Liver (tissue), 8 donors: ENCODE measurements at regions not wholly inside any gene's neighbourhood (a gene's known extent, or its start where the extent isn't known, plus 50 kb on each side); places are given as distances from the start of the nearest gene placed in this dataset.

Experiments used
- DNase-seq: peaks from one replicate; pipeline ENCODE4 v3.0.0-alpha.2; 2017; ENCODE audit warnings: low spot score
- H3K27ac ChIP-seq, 2 donors: one replicate each; pipeline ENCODE4 v1.7.0; 2013; ENCODE audit warnings: inconsistent platforms in 2 of 2, low read length in 2 of 2, control low read depth in 1 of 2, low read depth in 1 of 2, mild to moderate bottlenecking in 1 of 2
- H3K27me3 ChIP-seq, 4 donors: one replicate each; pipeline versions ENCODE4 v1.6.1 to v1.7.0; 2013; ENCODE audit warnings: low read length in 3 of 4, inconsistent platforms in 1 of 4, mild to moderate bottlenecking in 1 of 4, moderate library complexity in 1 of 4; ENCODE audit not compliant: control insufficient read depth in 4 of 4, insufficient read depth in 4 of 4
- H3K36me3 ChIP-seq, 4 donors: one replicate each; pipeline versions ENCODE4 v1.6.1 to v1.7.0; 2013; ENCODE audit warnings: low read length in 3 of 4, mild to moderate bottlenecking in 3 of 4, low read depth in 1 of 4, moderate library complexity in 1 of 4; ENCODE audit not compliant: control insufficient read depth in 4 of 4, insufficient read depth in 3 of 4
- H3K4me1 ChIP-seq, 4 donors: one replicate each; pipeline versions ENCODE4 v1.6.1 to v1.7.0; 2013; ENCODE audit warnings: low read length in 3 of 4, mild to moderate bottlenecking in 3 of 4, moderate library complexity in 1 of 4; ENCODE audit not compliant: control insufficient read depth in 4 of 4, insufficient read depth in 4 of 4
- H3K4me3 ChIP-seq, 3 donors: one replicate each; pipeline versions ENCODE4 v1.6.1 to v1.7.0; 2013; ENCODE audit warnings: low read length in 3 of 3, control low read depth in 1 of 3, low read depth in 1 of 3, mild to moderate bottlenecking in 1 of 3
- H3K9ac ChIP-seq, 2 donors: one replicate each; pipeline ENCODE4 v1.7.0; 2013; ENCODE audit warnings: low read length in 2 of 2, mild to moderate bottlenecking in 2 of 2, moderate library complexity in 2 of 2, control low read depth in 1 of 2, low read depth in 1 of 2
- H3K9me3 ChIP-seq, 4 donors: one replicate each; pipeline versions ENCODE4 v1.6.1 to v1.7.0; 2013; ENCODE audit warnings: low read length in 3 of 4; ENCODE audit not compliant: control insufficient read depth in 4 of 4
- CTCF ChIP-seq: fragments of 150-350 bp; IDR thresholded peaks from 2 replicates; pipeline ENCODE4 v1.5.1; 2017; ENCODE audit warnings: improper control_type of control experiment, low read depth, low read length; ENCODE audit not compliant: missing input control
- EGR1 ChIP-seq, 2 donors: IDR thresholded peaks; 2 replicates each; pipeline ENCODE4 v1.6.1; 2016 to 2018; ENCODE audit warnings: antibody characterized with exemption in 2 of 2, low read depth in 2 of 2
- FOXA1 ChIP-seq: IDR thresholded peaks from 2 replicates; pipeline ENCODE4 v1.6.1; 2016; ENCODE audit warnings: antibody characterized with exemption
- FOXA2 ChIP-seq: IDR thresholded peaks from 2 replicates; pipeline ENCODE4 v1.6.1; 2016; ENCODE audit warnings: antibody characterized with exemption
- GABPA ChIP-seq, 2 donors: IDR thresholded peaks in 1 of 2; conservative IDR thresholded peaks in 1 of 2; 2 replicates each; pipeline ENCODE4 v1.6.1; 2016; ENCODE audit warnings: antibody characterized with exemption in 2 of 2, mild to moderate bottlenecking in 1 of 2, moderate library complexity in 1 of 2
- HNF4A ChIP-seq, 2 donors: conservative IDR thresholded peaks; 2 replicates each; pipeline ENCODE4 v1.6.1; 2016; ENCODE audit warnings: antibody characterized with exemption in 2 of 2, mild to moderate bottlenecking in 2 of 2
- HNF4G ChIP-seq: IDR thresholded peaks from 2 replicates; pipeline ENCODE4 v1.6.1; 2016; ENCODE audit warnings: antibody characterized with exemption
- JUND ChIP-seq, 2 donors: IDR thresholded peaks; 2 replicates each; pipeline ENCODE4 v1.6.1; 2016; ENCODE audit warnings: antibody characterized with exemption in 2 of 2
- MAX ChIP-seq: IDR thresholded peaks from 2 replicates; pipeline ENCODE4 v1.6.1; 2016; ENCODE audit warnings: antibody characterized with exemption
- NR2F2 ChIP-seq: IDR thresholded peaks from 2 replicates; pipeline ENCODE4 v1.6.1; 2016; ENCODE audit warnings: antibody characterized with exemption
- RAD21 ChIP-seq, 2 donors: IDR thresholded peaks; 2 replicates each; pipeline ENCODE4 v1.6.1; 2016; ENCODE audit warnings: antibody characterized with exemption in 2 of 2, mild to moderate bottlenecking in 2 of 2
- RXRA ChIP-seq, 2 donors: IDR thresholded peaks; 2 replicates each; pipeline ENCODE4 v1.6.1; 2017 to 2018; ENCODE audit warnings: antibody characterized with exemption in 2 of 2, mild to moderate bottlenecking in 1 of 2
- SP1 ChIP-seq: IDR thresholded peaks from 2 replicates; pipeline ENCODE4 v1.6.1; 2018; ENCODE audit warnings: antibody characterized with exemption, mild to moderate bottlenecking
- TAF1 ChIP-seq: conservative IDR thresholded peaks from 2 replicates; pipeline ENCODE4 v1.6.1; 2016; ENCODE audit warnings: antibody characterized with exemption, mild to moderate bottlenecking
- YY1 ChIP-seq: IDR thresholded peaks from 2 replicates; pipeline ENCODE4 v1.6.1; 2016; ENCODE audit warnings: antibody characterized with exemption, mild to moderate bottlenecking
- WGBS: extraction: QIAGEN DNeasy Blood & Tissue Kit; methylation state at CpG from one replicate; pipeline ENCODE4 v1.1.7; 2013; 5-methylcytosine and 5-hydroxymethylcytosine counted together
- TF ChIP-seq, protein P1 (sequence below): IDR thresholded peaks from 2 replicates; pipeline ENCODE4 v1.6.1; 2016; ENCODE audit warnings: antibody characterized with exemption
- TF ChIP-seq, protein P2 (sequence below): IDR thresholded peaks from 2 replicates; pipeline ENCODE4 v1.6.1; 2016; ENCODE audit warnings: antibody characterized with exemption
- TF ChIP-seq, protein P3 (sequence below): IDR thresholded peaks from 2 replicates; pipeline ENCODE4 v1.6.1; 2016; ENCODE audit warnings: antibody characterized with exemption, mild to moderate bottlenecking
- donor health status: healthy.
- donor health status: healthy.
- donor health status: healthy.
- donor health status: healthy.
- donor health status: healthy.

DNA sequence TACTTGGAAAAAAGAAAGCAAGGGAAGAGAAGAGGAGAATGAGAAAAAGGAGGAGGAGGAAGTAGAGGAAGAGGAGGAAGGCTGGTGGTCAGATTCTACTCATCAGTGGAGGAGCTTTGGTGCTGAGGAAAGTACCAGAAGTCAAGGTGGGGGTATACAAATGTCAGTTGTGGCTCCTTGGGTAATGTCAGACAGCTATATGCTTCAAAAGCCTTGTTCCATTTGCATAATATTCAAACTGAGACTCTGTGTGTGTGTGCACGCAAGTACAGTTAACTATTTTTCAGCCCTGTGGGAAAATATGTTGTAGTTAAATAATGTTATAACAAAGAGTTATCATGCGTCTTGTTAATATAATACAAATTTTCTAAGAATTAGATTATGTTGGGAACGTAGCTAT lies 609.7 kb downstream of the PDCD6IP start:
- Histone ChIP-seq H3K9ac (no peak overlapping the region), H3K4me3 (no peak overlapping the region), H3K27ac (no peak overlapping the region), H3K9me3 (no peaks in the 10 kb centered on the region), H3K36me3 (peaks cover 0 to 1% (median 0%) of the 10 kb centered on the region in 4 donors), H3K27me3 (no peaks in the 10 kb centered on the region), H3K4me1 (no peaks in the 10 kb centered on the region)
- WGBS, result 77% methylated on average over 3 of the region's 3 CpGs
- no peak for TF ChIP-seq EGR1 (IDR thresholded peaks at IDR 0.05; ENCODE audit: low read depth in 2 of 2)
- TF ChIP-seq CTCF, result no peak
- TF ChIP-seq HNF4G, result no peak
- TF ChIP-seq RAD21 (IDR thresholded peaks at IDR 0.05), result no peak
- no peak for TF ChIP-seq SP1
- TF ChIP-seq HNF4A (conservative IDR thresholded peaks at IDR 0.05), result no peak
- TF ChIP-seq RXRA (IDR thresholded peaks at IDR 0.05), result no peak
- TF ChIP-seq FOXA1, result no peak
- TF ChIP-seq, protein P1, sequence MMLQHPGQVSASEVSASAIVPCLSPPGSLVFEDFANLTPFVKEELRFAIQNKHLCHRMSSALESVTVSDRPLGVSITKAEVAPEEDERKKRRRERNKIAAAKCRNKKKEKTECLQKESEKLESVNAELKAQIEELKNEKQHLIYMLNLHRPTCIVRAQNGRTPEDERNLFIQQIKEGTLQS, result no peak
- TF ChIP-seq NR2F2, result no peak
- no peak for TF ChIP-seq MAX
- TF ChIP-seq JUND (IDR thresholded peaks at IDR 0.05), result no peak
- DNase-seq, result no peak

- TF ChIP-seq NR2F2, result no peak
- TF ChIP-seq FOXA2, result no peak
- TF ChIP-seq MAX, result no peak
- TF ChIP-seq HNF4G, result no peak
- no peak for TF ChIP-seq GABPA (IDR thresholded peaks at IDR 0.05 in 1 of 2, conservative IDR thresholded peaks at IDR 0.05 in 1 of 2)
- TF ChIP-seq, protein P2, sequence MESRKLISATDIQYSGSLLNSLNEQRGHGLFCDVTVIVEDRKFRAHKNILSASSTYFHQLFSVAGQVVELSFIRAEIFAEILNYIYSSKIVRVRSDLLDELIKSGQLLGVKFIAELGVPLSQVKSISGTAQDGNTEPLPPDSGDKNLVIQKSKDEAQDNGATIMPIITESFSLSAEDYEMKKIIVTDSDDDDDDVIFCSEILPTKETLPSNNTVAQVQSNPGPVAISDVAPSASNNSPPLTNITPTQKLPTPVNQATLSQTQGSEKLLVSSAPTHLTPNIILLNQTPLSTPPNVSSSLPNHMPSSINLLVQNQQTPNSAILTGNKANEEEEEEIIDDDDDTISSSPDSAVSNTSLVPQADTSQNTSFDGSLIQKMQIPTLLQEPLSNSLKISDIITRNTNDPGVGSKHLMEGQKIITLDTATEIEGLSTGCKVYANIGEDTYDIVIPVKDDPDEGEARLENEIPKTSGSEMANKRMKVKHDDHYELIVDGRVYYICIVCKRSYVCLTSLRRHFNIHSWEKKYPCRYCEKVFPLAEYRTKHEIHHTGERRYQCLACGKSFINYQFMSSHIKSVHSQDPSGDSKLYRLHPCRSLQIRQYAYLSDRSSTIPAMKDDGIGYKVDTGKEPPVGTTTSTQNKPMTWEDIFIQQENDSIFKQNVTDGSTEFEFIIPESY, result no peak
- TF ChIP-seq YY1, result no peak
- TF ChIP-seq, protein P3, sequence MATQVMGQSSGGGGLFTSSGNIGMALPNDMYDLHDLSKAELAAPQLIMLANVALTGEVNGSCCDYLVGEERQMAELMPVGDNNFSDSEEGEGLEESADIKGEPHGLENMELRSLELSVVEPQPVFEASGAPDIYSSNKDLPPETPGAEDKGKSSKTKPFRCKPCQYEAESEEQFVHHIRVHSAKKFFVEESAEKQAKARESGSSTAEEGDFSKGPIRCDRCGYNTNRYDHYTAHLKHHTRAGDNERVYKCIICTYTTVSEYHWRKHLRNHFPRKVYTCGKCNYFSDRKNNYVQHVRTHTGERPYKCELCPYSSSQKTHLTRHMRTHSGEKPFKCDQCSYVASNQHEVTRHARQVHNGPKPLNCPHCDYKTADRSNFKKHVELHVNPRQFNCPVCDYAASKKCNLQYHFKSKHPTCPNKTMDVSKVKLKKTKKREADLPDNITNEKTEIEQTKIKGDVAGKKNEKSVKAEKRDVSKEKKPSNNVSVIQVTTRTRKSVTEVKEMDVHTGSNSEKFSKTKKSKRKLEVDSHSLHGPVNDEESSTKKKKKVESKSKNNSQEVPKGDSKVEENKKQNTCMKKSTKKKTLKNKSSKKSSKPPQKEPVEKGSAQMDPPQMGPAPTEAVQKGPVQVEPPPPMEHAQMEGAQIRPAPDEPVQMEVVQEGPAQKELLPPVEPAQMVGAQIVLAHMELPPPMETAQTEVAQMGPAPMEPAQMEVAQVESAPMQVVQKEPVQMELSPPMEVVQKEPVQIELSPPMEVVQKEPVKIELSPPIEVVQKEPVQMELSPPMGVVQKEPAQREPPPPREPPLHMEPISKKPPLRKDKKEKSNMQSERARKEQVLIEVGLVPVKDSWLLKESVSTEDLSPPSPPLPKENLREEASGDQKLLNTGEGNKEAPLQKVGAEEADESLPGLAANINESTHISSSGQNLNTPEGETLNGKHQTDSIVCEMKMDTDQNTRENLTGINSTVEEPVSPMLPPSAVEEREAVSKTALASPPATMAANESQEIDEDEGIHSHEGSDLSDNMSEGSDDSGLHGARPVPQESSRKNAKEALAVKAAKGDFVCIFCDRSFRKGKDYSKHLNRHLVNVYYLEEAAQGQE, result no peak
- TF ChIP-seq JUND (IDR thresholded peaks at IDR 0.05), result no peak
- no peak for TF ChIP-seq TAF1
- TF ChIP-seq RAD21 (IDR thresholded peaks at IDR 0.05), result no peak
- no peak for TF ChIP-seq FOXA1
- Histone ChIP-seq H3K9ac (no peak overlapping the region), H3K36me3 (no peaks in the 10 kb centered on the region)
These were observed 613.2 kb downstream of the PDCD6IP start for GRCh38 chr3:34411596-34411995.

More at GRCh38 chr3:34411596-34411995, 613.2 kb downstream of the PDCD6IP start:
- Histone ChIP-seq H3K27ac (no peak overlapping the region), H3K27me3 (no peaks in the 10 kb centered on the region), H3K4me3 (no peak overlapping the region), H3K9me3 (no peaks in the 10 kb centered on the region), H3K4me1 (no peaks in the 10 kb centered on the region)
- WGBS, result 61% methylated on average over 1 of the region's 1 CpG
- DNase-seq, result no peak
